T-cell (primary cell): ENCODE measurements at regions not wholly inside any gene's neighbourhood (a gene's known extent, or its start where the extent isn't known, plus 50 kb on each side); places are given as distances from the start of the nearest gene placed in this dataset.

Experiments
- ATAC-seq, 4 experiments: fragments of 200-7000 bp in 3 of 4; fragments of 150-1000 bp in 1 of 4; cut with Tn5 transposase; replicated peaks in 1 of 4; 1 replicate in 3 of 4; 2 replicates in 1 of 4; pipeline ENCODE4 v1.10.0; 2021; ENCODE audit warnings: moderate library complexity in 3 of 4, mild to moderate bottlenecking in 2 of 4, moderate number of reproducible peaks in 1 of 4
- CTCF ChIA-PET, 2 donors: fragments of 300-600 bp; sonication (Branson Sonifier 250); formaldehyde crosslinking; loops; one replicate each; lab custom pipeline; 2022; ENCODE audit warnings: antibody characterized with exemption in 2 of 2; lab: Charles Lee
- POLR2A ChIA-PET, 2 donors: fragments of 300-600 bp; sonication (Branson Sonifier 250); formaldehyde crosslinking; loops; one replicate each; lab custom pipeline; 2022; ENCODE audit warnings: antibody characterized with exemption in 2 of 2; lab: Charles Lee
- DNase-seq, 35 experiments: peaks; one replicate each; pipeline versions ENCODE4 v3.0.0 to v3.0.0-alpha.2; 2013 to 2023
- H3K27ac ChIP-seq: one replicate; pipeline ENCODE4 v1.5.1; 2013; ENCODE audit warnings: low read length
- H3K27me3 ChIP-seq, 2 experiments: replicated peaks in 1 of 2; 1 replicate in 1 of 2; 2 replicates in 1 of 2; pipeline versions ENCODE4 v1.6.1 to v1.7.0; 2013; ENCODE audit warnings: low read length in 1 of 2, mixed read lengths in 1 of 2; ENCODE audit not compliant: control insufficient read depth in 2 of 2, insufficient read depth in 2 of 2; ENCODE audit errors: extremely low read depth in 1 of 2
- H3K36me3 ChIP-seq, 2 donors: 1 replicate in 1 of 2; 2 replicates in 1 of 2; pipeline versions ENCODE4 v1.6.1 to v1.7.0; 2013; ENCODE audit warnings: low read length in 1 of 2; ENCODE audit not compliant: control insufficient read depth in 2 of 2, insufficient read depth in 1 of 2; ENCODE audit errors: extremely low read depth in 1 of 2
- H3K4me1 ChIP-seq, 2 experiments: 1 replicate in 1 of 2; 2 replicates in 1 of 2; pipeline versions ENCODE4 v1.6.1 to v1.7.0; 2013; ENCODE audit warnings: low read length in 2 of 2, mixed read lengths in 1 of 2; ENCODE audit not compliant: insufficient read depth in 2 of 2, control insufficient read depth in 1 of 2; ENCODE audit errors: extremely low read depth in 1 of 2
- H3K4me3 ChIP-seq, 2 donors: 1 replicate in 1 of 2; 2 replicates in 1 of 2; pipeline versions ENCODE4 v1.5.1 to v1.7.0; 2013; ENCODE audit warnings: mild to moderate bottlenecking in 2 of 2, low read length in 1 of 2, moderate library complexity in 1 of 2; ENCODE audit not compliant: control insufficient read depth in 1 of 2; ENCODE audit errors: extremely low read depth in 1 of 2
- H3K9me3 ChIP-seq: 2 replicates; pipeline ENCODE4 v1.7.0; 2013
- H3K27ac Mint-ChIP-seq, 2 donors: one replicate each; pipeline ENCODE4 v1.8.0; 2020 to 2021; ENCODE audit warnings: mild to moderate bottlenecking in 2 of 2, mixed read lengths in 2 of 2
- H3K27me3 Mint-ChIP-seq, 2 donors: one replicate each; pipeline ENCODE4 v1.8.0; 2021 to 2022; ENCODE audit warnings: mixed read lengths in 2 of 2
- H3K36me3 Mint-ChIP-seq: one replicate; pipeline ENCODE4 v1.8.0; 2021; ENCODE audit warnings: mixed read lengths
- H3K4me1 Mint-ChIP-seq, 3 donors: one replicate each; pipeline ENCODE4 v1.8.0; 2020 to 2022; ENCODE audit warnings: mixed read lengths in 3 of 3, mild to moderate bottlenecking in 1 of 3
- H3K4me3 Mint-ChIP-seq, 3 donors: one replicate each; pipeline ENCODE4 v1.8.0; 2020 to 2022; ENCODE audit warnings: mild to moderate bottlenecking in 3 of 3, mixed read lengths in 3 of 3, moderate library complexity in 3 of 3
- H3K9me3 Mint-ChIP-seq, 3 donors: one replicate each; pipeline ENCODE4 v1.8.0; 2020 to 2022; ENCODE audit warnings: mixed read lengths in 3 of 3
- WGBS: methylation state at CpG from one replicate; pipeline ENCODE4 v1.1.5; 2013; ENCODE audit warnings: missing lambda C conversion rate; ENCODE audit not compliant: insufficient coverage; 5-methylcytosine and 5-hydroxymethylcytosine counted together

DNA sequence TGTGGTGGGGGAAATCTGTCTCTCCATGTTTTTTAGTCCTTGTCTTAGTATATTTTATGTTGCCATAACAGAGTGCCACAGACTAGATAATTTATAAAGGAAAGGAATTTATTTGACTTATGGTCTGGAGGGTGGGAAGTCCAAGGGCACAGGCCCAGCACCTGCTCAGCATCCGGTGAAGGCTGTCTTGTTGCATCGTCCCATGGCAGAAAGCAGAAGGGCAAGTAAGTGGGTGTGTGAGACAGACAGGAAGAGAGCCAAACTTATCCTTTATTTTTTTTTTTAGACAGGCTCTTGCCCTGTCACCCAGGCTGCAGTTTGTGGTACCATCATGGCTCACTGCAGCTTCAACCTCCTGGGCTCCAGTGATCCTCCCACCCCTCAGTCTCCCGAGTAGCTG, 98.1 kb downstream of the HS1BP3 start:
- Histone ChIP-seq H3K27me3 (peaks cover 0 to 3% of the 10 kb centered on the region in 2 experiments), H3K36me3 (no peaks in the 10 kb centered on the region), H3K4me1 (no peaks in the 10 kb centered on the region), H3K4me3 (no peak overlapping the region), H3K9me3 (no peaks in the 10 kb centered on the region), H3K27ac (no peak overlapping the region)
- ATAC-seq (no peak), DNase-seq (no peak)
- ChIA-PET CTCF (interaction anchor here in 1 of 2 donors (0.5 kb wide), 1 partner anchor 109 kb away, joined by 4 read pairs; no protein-coding TSS in a partner anchor), POLR2A (no interaction called here)
- WGBS: 50% methylated on average over 1 of the region's 3 CpGs
- no peaks in the 10 kb centered on the region for H3K9me3 Mint-ChIP-seq
- no peaks in the 10 kb centered on the region for H3K4me1 Mint-ChIP-seq
- H3K4me3 Mint-ChIP-seq: no peak overlapping the region
- H3K27me3 Mint-ChIP-seq: peaks cover 0 to under 1% of the 10 kb centered on the region in 2 donors
- H3K36me3 Mint-ChIP-seq: no peaks in the 10 kb centered on the region
- H3K27ac Mint-ChIP-seq: no peak overlapping the region

- no peaks in the 10 kb centered on the region for H3K9me3 Mint-ChIP-seq
- ATAC-seq (no peak), DNase-seq (no peak)
- H3K27me3 Mint-ChIP-seq: peaks cover 0 to 3% of the 10 kb centered on the region in 2 donors
- POLR2A ChIA-PET: no interaction called here
- H3K4me3 Mint-ChIP-seq: no peak overlapping the region
- H3K9me3 ChIP-seq: no peaks in the 10 kb centered on the region
- no peak overlapping the region for H3K27ac Mint-ChIP-seq
- WGBS: 100% methylated on average over 1 of the region's 5 CpGs
- no peaks in the 10 kb centered on the region for H3K4me1 ChIP-seq
- peaks cover 0 to 3% of the 10 kb centered on the region in 2 experiments for H3K27me3 ChIP-seq
- CTCF ChIA-PET: interaction anchor here in 1 of 2 donors (0.5 kb wide), 1 partner anchor 862 kb away, joined by 7 read pairs; no protein-coding TSS in a partner anchor
- H3K36me3 Mint-ChIP-seq: no peaks in the 10 kb centered on the region
- no peak overlapping the region for H3K4me3 ChIP-seq
- no peaks in the 10 kb centered on the region for H3K4me1 Mint-ChIP-seq
- H3K36me3 ChIP-seq: no peaks in the 10 kb centered on the region
- no peak overlapping the region for H3K27ac ChIP-seq
Measured at GRCh38 chr2:20553580-20553979, 97.3 kb downstream of the HS1BP3 start.

GRCh38 chr2:20555954-20556353, 94.9 kb downstream of the HS1BP3 start:
- no peak for ATAC-seq
- no peak for DNase-seq
- H3K4me1 Mint-ChIP-seq: no peaks in the 10 kb centered on the region
- Histone ChIP-seq H3K36me3 (no peaks in the 10 kb centered on the region), H3K9me3 (no peaks in the 10 kb centered on the region), H3K4me1 (no peaks in the 10 kb centered on the region), H3K27me3 (peaks cover 0 to 16% of the 10 kb centered on the region in 2 experiments), H3K27ac (no peak overlapping the region), H3K4me3 (no peak overlapping the region)
- CTCF ChIA-PET: no interaction called here
- H3K36me3 Mint-ChIP-seq: no peaks in the 10 kb centered on the region
- no peak overlapping the region for H3K27ac Mint-ChIP-seq
- no peaks in the 10 kb centered on the region for H3K9me3 Mint-ChIP-seq
- peaks cover 3 to 6% of the 10 kb centered on the region in 2 donors for H3K27me3 Mint-ChIP-seq
- H3K4me3 Mint-ChIP-seq: no peak overlapping the region
- POLR2A ChIA-PET: no interaction called here

GRCh38 chr2:20556756-20557155, 94.1 kb downstream of the HS1BP3 start:
- Histone ChIP-seq H3K36me3 (no peaks in the 10 kb centered on the region), H3K4me1 (no peaks in the 10 kb centered on the region), H3K27ac (no peak overlapping the region), H3K27me3 (peaks cover 0 to 17% of the 10 kb centered on the region in 2 experiments), H3K9me3 (no peaks in the 10 kb centered on the region), H3K4me3 (no peak overlapping the region)
- Mint-ChIP-seq H3K36me3 (no peaks in the 10 kb centered on the region), H3K9me3 (no peaks in the 10 kb centered on the region), H3K4me3 (no peak overlapping the region), H3K4me1 (no peaks in the 10 kb centered on the region), H3K27ac (no peak overlapping the region), H3K27me3 (peaks cover 5 to 6% of the 10 kb centered on the region in 2 donors)
- ChIA-PET CTCF (interaction anchor here in 1 of 2 donors (0.6 kb wide), 1 partner anchor 407 kb away, joined by 3 read pairs; no protein-coding TSS in a partner anchor), POLR2A (no interaction called here)
- ATAC-seq (no peak), DNase-seq (no peak)
- no CpG with 5 or more reads among the region's 4 CpGs for WGBS

DNA sequence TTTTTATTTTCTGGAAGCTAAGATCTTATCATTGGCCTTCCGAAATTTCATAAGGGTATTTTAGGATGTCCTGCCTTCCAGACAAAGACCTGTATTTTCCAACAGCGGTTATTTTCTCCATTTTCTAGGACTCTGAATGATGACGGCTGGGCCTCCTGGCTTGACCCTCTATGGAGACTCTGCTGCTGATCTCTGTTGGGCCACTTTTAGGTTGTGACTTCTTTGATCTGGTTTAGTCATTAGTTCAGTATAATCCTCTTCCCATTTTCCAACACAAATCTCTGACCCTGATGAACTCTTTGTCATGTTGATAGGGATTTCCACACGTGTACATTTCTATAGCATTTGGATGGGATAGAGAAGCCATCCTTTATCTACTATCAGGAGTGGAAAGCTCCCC, 93.7 kb downstream of the HS1BP3 start:
- Mint-ChIP-seq H3K36me3 (no peaks in the 10 kb centered on the region), H3K4me3 (no peak overlapping the region), H3K4me1 (no peaks in the 10 kb centered on the region), H3K9me3 (no peaks in the 10 kb centered on the region), H3K27ac (no peak overlapping the region), H3K27me3 (peaks cover 5 to 6% of the 10 kb centered on the region in 2 donors)
- Histone ChIP-seq H3K27ac (no peak overlapping the region), H3K9me3 (no peaks in the 10 kb centered on the region), H3K27me3 (peaks cover 0 to 17% of the 10 kb centered on the region in 2 experiments), H3K4me3 (no peak overlapping the region), H3K36me3 (no peaks in the 10 kb centered on the region), H3K4me1 (no peaks in the 10 kb centered on the region)
- CTCF ChIA-PET: no interaction called here
- no peak for ATAC-seq
- POLR2A ChIA-PET: no interaction called here
- WGBS: no CpG with 5 or more reads among the region's 4 CpGs
- no peak for DNase-seq

- H3K4me1 ChIP-seq: no peaks in the 10 kb centered on the region
- no peak overlapping the region for H3K4me3 ChIP-seq
- Mint-ChIP-seq H3K4me1 (no peaks in the 10 kb centered on the region), H3K36me3 (no peaks in the 10 kb centered on the region), H3K9me3 (no peaks in the 10 kb centered on the region), H3K4me3 (no peak overlapping the region), H3K27ac (no peak overlapping the region), H3K27me3 (peaks cover 5 to 6% of the 10 kb centered on the region in 2 donors)
- POLR2A ChIA-PET: no interaction called here
- peaks cover 0 to 17% of the 10 kb centered on the region in 2 experiments for H3K27me3 ChIP-seq
- H3K36me3 ChIP-seq: no peaks in the 10 kb centered on the region
- 70% methylated on average over 2 of the region's 3 CpGs for WGBS
- no peak overlapping the region for H3K27ac ChIP-seq
- no peaks in the 10 kb centered on the region for H3K9me3 ChIP-seq
- CTCF ChIA-PET: no interaction called here
- ATAC-seq (no peak), DNase-seq (no peak)
Measured at GRCh38 chr2:20557635-20558034, 93.3 kb downstream of the HS1BP3 start.
